GM23338 (cell line): ENCODE measurements at regions not wholly inside any gene's neighbourhood (a gene's known extent, or its start where the extent isn't known, plus 50 kb on each side); places are given as distances from the start of the nearest gene placed in this dataset.

Source experiments
- ATAC-seq: fragments of 200-7000 bp; cut with Tn5 transposase; 3 replicates; pipeline ENCODE4 v1.9.1; 2020
- DNase-seq: peaks from one replicate; pipeline ENCODE4 v3.0.0-alpha.2; 2015; ENCODE audit warnings: low spot score
- H2AFZ ChIP-seq: fragments of 200-600 bp; sonication (generic); 2 replicates; pipeline ENCODE4 v1.8.0; 2016; ENCODE audit warnings: antibody characterized with exemption, mild to moderate bottlenecking, moderate library complexity
- H3F3A ChIP-seq: fragments of 200-600 bp; sonication (generic); replicated peaks from 2 replicates; pipeline ENCODE4 v1.8.0; 2017; ENCODE audit warnings: antibody characterized with exemption, mixed run types, low read depth
- H3K27ac ChIP-seq: fragments of 200-600 bp; sonication (generic); 2 replicates; pipeline ENCODE4 v1.6.1; 2016; ENCODE audit warnings: low read depth
- H3K27me3 ChIP-seq: fragments of 200-600 bp; sonication (generic); 2 replicates; pipeline ENCODE4 v1.8.0; 2016; ENCODE audit warnings: mild to moderate bottlenecking, mixed run types, moderate library complexity; ENCODE audit not compliant: insufficient read depth
- H3K36me3 ChIP-seq: fragments of 200-600 bp; sonication (generic); 2 replicates; pipeline ENCODE4 v1.8.0; 2016; ENCODE audit warnings: mild to moderate bottlenecking; ENCODE audit not compliant: insufficient read depth
- H3K4me1 ChIP-seq: fragments of 200-600 bp; sonication (generic); 2 replicates; pipeline ENCODE4 v1.8.0; 2016; ENCODE audit warnings: mild to moderate bottlenecking, moderate library complexity; ENCODE audit not compliant: insufficient read depth
- H3K4me2 ChIP-seq: fragments of 200-600 bp; sonication (generic); 2 replicates; pipeline ENCODE4 v1.7.1; 2017; ENCODE audit warnings: mixed run types
- H3K4me3 ChIP-seq: fragments of 200-600 bp; sonication (generic); 2 replicates; pipeline ENCODE4 v1.6.1; 2016; ENCODE audit warnings: mixed run types
- H3K79me2 ChIP-seq: fragments of 200-600 bp; sonication (generic); replicated peaks from 2 replicates; pipeline ENCODE4 v1.8.0; 2017; ENCODE audit warnings: mild to moderate bottlenecking; ENCODE audit not compliant: insufficient read depth
- H3K9me2 ChIP-seq: fragments of 200-600 bp; sonication (generic); 2 replicates; pipeline ENCODE4 v1.8.0; 2017; ENCODE audit not compliant: insufficient read depth
- H4K20me1 ChIP-seq: fragments of 200-600 bp; sonication (generic); replicated peaks from 2 replicates; pipeline ENCODE4 v1.8.0; 2017; ENCODE audit warnings: mild to moderate bottlenecking; ENCODE audit not compliant: insufficient read depth
- H3K27ac Mint-ChIP-seq: 2 replicates; pipeline ENCODE4 v1.8.0; 2020; ENCODE audit warnings: inconsistent platforms, mild to moderate bottlenecking, moderate library complexity, mixed read lengths
- H3K27me3 Mint-ChIP-seq: 3 replicates; pipeline ENCODE4 v1.8.0; 2022; ENCODE audit warnings: low read depth, mild to moderate bottlenecking, moderate library complexity, mixed read lengths, inconsistent platforms; ENCODE audit not compliant: insufficient read depth, poor library complexity
- H3K36me3 Mint-ChIP-seq: 3 replicates; pipeline ENCODE4 v1.8.0; 2021; ENCODE audit warnings: low read depth, mild to moderate bottlenecking, inconsistent platforms, moderate library complexity, mixed read lengths
- H3K4me1 Mint-ChIP-seq: 3 replicates; pipeline ENCODE4 v1.8.0; 2020; ENCODE audit warnings: mild to moderate bottlenecking, inconsistent platforms, mixed read lengths
- H3K4me3 Mint-ChIP-seq: 3 replicates; pipeline ENCODE4 v1.8.0; 2021; ENCODE audit warnings: moderate library complexity, mild to moderate bottlenecking, inconsistent platforms, mixed read lengths
- H3K9me3 Mint-ChIP-seq: 3 replicates; pipeline ENCODE4 v1.8.0; 2020; ENCODE audit warnings: moderate library complexity, mild to moderate bottlenecking, inconsistent platforms, mixed read lengths
- CREB1 ChIP-seq: fragments of 250-450 bp; sonication (Bioruptor Pico); IDR thresholded peaks from 2 replicates; pipeline ENCODE4 v1.5.0; 2020; ENCODE audit warnings: low read depth, mild to moderate bottlenecking, moderate library complexity
- ETS1 ChIP-seq: IDR thresholded peaks from 2 replicates; pipeline ENCODE4 v1.6.1; 2016; ENCODE audit warnings: antibody characterized with exemption
- EZH2 ChIP-seq: fragments of 200-600 bp; sonication (generic); IDR thresholded peaks from one replicate; pipeline ENCODE4 v1.8.0; 2017; ENCODE audit warnings: antibody characterized with exemption, mild to moderate bottlenecking, low read depth; ENCODE audit not compliant: unreplicated experiment
- JUNB ChIP-seq: IDR thresholded peaks from one replicate; pipeline ENCODE4 v1.6.1; 2016; ENCODE audit warnings: antibody characterized with exemption; ENCODE audit not compliant: unreplicated experiment
- NANOG ChIP-seq: IDR thresholded peaks from 2 replicates; pipeline ENCODE4 v1.6.1; 2016; ENCODE audit warnings: antibody characterized with exemption, borderline replicate concordance
- POLR2AphosphoS5 ChIP-seq: IDR thresholded peaks from 2 replicates; pipeline ENCODE4 v1.6.1; 2016; ENCODE audit warnings: antibody characterized with exemption, low read depth
- REST ChIP-seq: IDR thresholded peaks from one replicate; pipeline ENCODE4 v1.6.1; 2018; ENCODE audit warnings: antibody characterized with exemption; ENCODE audit not compliant: unreplicated experiment
- STAT1 ChIP-seq: IDR thresholded peaks from one replicate; pipeline ENCODE4 v1.6.1; 2016; ENCODE audit warnings: antibody characterized with exemption; ENCODE audit not compliant: unreplicated experiment
- ZNF331 ChIP-seq: fragments of 250-450 bp; sonication (Bioruptor Pico); IDR thresholded peaks from 2 replicates; pipeline ENCODE4 v1.5.0; 2020; ENCODE audit warnings: low read depth, mild to moderate bottlenecking, moderate library complexity
- TF ChIP-seq, protein P1 (sequence below), 2 experiments: fragments of 200-600 bp in 1 of 2; sonication (generic) in 1 of 2; conservative IDR thresholded peaks; 2 replicates each; pipeline versions ENCODE4 v1.5.1 to v1.6.1; 2016 to 2017; ENCODE audit warnings: antibody characterized with exemption in 2 of 2, low read depth in 2 of 2, mild to moderate bottlenecking in 2 of 2, moderate library complexity in 1 of 2
- TF ChIP-seq, protein P2 (sequence below): fragments of 250-450 bp; sonication (Bioruptor Pico); IDR thresholded peaks from 2 replicates; pipeline ENCODE4 v1.5.0; 2020; ENCODE audit warnings: mild to moderate bottlenecking, moderate library complexity

DNA sequence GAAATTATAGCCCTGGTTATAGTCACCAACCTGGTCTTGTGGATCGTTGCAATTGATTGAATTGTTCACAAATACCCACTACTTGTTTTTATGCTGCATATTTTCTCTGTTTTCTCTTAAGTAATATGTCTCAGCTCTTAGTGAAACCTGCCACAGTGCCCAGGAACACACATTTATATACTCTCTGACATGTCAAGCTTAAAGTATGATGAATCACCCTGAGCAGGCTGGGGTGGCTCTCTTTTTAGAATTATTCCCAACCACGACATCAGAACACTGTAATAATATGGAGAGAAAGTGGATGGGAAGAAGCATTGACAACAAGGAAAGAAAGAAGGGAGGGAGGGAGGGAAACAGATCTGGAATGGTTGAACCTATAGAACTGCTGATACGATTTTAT lies 72.8 kb upstream of the ZNF608 start:
- Histone ChIP-seq H3K9me2 (peaks cover 4% of the 10 kb centered on the region; the same call in 1 of the 2 replicates), H3K4me2 (no peak overlapping the region), H4K20me1 (no peaks in the 10 kb centered on the region), H2AFZ (no peak overlapping the region), H3F3A (no peaks in the 10 kb centered on the region), H3K4me1 (no peaks in the 10 kb centered on the region), H3K79me2 (no peaks in the 10 kb centered on the region), H3K4me3 (no peak overlapping the region), H3K27ac (no peak overlapping the region), H3K36me3 (no peaks in the 10 kb centered on the region), H3K27me3 (no peaks in the 10 kb centered on the region)
- no peak overlapping the region for H3K27ac Mint-ChIP-seq
- H3K4me1 Mint-ChIP-seq: no peaks in the 10 kb centered on the region
- TF ChIP-seq STAT1 (no peak), REST (no peak), ZNF331 (CRISPR knock-in tag) (no peak), JUNB (no peak), NANOG (no peak), POLR2AphosphoS5 (no peak), CREB1 (CRISPR knock-in tag) (no peak), ETS1 (no peak), EZH2 (no peak)
- TF ChIP-seq, protein P1, sequence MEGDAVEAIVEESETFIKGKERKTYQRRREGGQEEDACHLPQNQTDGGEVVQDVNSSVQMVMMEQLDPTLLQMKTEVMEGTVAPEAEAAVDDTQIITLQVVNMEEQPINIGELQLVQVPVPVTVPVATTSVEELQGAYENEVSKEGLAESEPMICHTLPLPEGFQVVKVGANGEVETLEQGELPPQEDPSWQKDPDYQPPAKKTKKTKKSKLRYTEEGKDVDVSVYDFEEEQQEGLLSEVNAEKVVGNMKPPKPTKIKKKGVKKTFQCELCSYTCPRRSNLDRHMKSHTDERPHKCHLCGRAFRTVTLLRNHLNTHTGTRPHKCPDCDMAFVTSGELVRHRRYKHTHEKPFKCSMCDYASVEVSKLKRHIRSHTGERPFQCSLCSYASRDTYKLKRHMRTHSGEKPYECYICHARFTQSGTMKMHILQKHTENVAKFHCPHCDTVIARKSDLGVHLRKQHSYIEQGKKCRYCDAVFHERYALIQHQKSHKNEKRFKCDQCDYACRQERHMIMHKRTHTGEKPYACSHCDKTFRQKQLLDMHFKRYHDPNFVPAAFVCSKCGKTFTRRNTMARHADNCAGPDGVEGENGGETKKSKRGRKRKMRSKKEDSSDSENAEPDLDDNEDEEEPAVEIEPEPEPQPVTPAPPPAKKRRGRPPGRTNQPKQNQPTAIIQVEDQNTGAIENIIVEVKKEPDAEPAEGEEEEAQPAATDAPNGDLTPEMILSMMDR (conservative IDR thresholded peaks at IDR 0.05; ENCODE audit: low read depth in 2 of 2): no peak
- TF ChIP-seq, protein P2, sequence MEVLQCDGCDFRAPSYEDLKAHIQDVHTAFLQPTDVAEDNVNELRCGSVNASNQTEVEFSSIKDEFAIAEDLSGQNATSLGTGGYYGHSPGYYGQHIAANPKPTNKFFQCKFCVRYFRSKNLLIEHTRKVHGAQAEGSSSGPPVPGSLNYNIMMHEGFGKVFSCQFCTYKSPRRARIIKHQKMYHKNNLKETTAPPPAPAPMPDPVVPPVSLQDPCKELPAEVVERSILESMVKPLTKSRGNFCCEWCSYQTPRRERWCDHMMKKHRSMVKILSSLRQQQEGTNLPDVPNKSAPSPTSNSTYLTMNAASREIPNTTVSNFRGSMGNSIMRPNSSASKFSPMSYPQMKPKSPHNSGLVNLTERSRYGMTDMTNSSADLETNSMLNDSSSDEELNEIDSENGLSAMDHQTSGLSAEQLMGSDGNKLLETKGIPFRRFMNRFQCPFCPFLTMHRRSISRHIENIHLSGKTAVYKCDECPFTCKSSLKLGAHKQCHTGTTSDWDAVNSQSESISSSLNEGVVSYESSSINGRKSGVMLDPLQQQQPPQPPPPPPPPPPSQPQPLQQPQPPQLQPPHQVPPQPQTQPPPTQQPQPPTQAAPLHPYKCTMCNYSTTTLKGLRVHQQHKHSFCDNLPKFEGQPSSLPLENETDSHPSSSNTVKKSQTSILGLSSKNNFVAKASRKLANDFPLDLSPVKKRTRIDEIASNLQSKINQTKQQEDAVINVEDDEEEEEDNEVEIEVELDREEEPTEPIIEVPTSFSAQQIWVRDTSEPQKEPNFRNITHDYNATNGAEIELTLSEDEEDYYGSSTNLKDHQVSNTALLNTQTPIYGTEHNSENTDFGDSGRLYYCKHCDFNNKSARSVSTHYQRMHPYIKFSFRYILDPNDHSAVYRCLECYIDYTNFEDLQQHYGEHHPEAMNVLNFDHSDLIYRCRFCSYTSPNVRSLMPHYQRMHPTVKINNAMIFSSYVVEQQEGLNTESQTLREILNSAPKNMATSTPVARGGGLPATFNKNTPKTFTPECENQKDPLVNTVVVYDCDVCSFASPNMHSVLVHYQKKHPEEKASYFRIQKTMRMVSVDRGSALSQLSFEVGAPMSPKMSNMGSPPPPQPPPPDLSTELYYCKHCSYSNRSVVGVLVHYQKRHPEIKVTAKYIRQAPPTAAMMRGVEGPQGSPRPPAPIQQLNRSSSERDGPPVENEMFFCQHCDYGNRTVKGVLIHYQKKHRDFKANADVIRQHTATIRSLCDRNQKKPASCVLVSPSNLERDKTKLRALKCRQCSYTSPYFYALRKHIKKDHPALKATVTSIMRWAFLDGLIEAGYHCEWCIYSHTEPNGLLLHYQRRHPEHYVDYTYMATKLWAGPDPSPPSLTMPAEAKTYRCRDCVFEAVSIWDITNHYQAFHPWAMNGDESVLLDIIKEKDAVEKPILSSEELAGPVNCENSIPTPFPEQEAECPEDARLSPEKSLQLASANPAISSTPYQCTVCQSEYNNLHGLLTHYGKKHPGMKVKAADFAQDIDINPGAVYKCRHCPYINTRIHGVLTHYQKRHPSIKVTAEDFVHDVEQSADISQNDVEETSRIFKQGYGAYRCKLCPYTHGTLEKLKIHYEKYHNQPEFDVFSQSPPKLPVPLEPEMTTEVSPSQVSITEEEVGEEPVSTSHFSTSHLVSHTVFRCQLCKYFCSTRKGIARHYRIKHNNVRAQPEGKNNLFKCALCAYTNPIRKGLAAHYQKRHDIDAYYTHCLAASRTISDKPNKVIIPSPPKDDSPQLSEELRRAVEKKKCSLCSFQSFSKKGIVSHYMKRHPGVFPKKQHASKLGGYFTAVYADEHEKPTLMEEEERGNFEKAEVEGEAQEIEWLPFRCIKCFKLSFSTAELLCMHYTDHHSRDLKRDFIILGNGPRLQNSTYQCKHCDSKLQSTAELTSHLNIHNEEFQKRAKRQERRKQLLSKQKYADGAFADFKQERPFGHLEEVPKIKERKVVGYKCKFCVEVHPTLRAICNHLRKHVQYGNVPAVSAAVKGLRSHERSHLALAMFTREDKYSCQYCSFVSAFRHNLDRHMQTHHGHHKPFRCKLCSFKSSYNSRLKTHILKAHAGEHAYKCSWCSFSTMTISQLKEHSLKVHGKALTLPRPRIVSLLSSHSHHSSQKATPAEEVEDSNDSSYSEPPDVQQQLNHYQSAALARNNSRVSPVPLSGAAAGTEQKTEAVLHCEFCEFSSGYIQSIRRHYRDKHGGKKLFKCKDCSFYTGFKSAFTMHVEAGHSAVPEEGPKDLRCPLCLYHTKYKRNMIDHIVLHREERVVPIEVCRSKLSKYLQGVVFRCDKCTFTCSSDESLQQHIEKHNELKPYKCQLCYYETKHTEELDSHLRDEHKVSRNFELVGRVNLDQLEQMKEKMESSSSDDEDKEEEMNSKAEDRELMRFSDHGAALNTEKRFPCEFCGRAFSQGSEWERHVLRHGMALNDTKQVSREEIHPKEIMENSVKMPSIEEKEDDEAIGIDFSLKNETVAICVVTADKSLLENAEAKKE (CRISPR knock-in tag): no peak
- ATAC-seq (no peak), DNase-seq (no peak)
- no peaks in the 10 kb centered on the region for H3K36me3 Mint-ChIP-seq
- H3K9me3 Mint-ChIP-seq: no peaks in the 10 kb centered on the region
- no peak overlapping the region for H3K4me3 Mint-ChIP-seq
- peaks cover 2% of the 10 kb centered on the region for H3K27me3 Mint-ChIP-seq
